GM18873 (cell line): ENCODE measurements at regions not wholly inside any gene's neighbourhood (a gene's known extent, or its start where the extent isn't known, plus 50 kb on each side); places are given as distances from the start of the nearest gene placed in this dataset.
"Not testable (repeated sequence)": the region's sequence is repeated elsewhere in the genome, so short reads cannot be mapped to it uniquely, and the experiment has no call there.

Source experiments
- ATAC-seq: cut with Tn5 transposase; IDR thresholded peaks from one replicate; pipeline ENCODE4 v1.9.1; 2021; ENCODE audit warnings: mild to moderate bottlenecking, moderate library complexity, moderate number of reproducible peaks; ENCODE audit not compliant: unreplicated experiment, low FRiP score

DNA sequence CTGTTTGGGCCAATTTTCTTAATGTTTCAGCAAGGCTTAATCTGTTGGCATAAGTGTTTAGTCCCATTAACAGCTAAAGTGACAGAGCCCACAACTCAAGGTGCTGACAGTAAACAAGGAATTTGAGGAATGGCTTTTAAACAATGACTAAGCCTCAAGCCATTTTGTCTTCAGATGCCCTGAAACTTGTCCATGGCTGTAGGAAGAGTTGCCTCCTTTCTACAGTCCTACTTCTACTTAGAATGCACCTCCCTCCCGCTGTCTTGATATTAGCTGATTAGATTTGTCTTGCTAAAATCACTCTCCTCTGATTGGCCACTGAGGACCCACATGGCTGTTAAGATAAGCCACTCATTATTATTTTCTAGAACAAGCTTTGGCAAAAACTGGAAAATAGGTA lies 188.4 kb upstream of the OTX2 start:
- ATAC-seq, result no peak

GRCh38 chr14:56996721-56997399 lies 186.6 kb upstream of the OTX2 start:
- no peak for ATAC-seq

DNA sequence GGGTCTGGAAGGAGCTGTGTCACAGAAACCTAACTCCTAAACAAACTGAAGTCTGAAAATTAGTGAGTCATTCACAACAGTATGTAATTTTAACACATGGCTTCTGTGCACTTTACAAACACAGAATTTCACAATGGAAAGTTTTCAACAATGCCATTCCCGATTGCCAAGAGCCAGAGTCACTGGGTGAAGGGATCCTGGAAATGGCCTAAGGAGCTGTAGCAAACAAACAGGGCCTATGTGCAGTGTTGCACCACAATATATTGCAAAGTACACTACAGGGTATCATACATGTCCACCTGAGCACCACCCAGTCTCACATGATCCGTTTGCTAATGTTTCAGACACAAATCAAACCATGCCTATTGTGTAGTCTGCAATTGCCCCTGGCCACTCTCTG lies 184.7 kb upstream of the OTX2 start:
- ATAC-seq, result no peak

- no peak for ATAC-seq
Measured at GRCh38 chr14:56992332-56992820, 182.1 kb upstream of the OTX2 start.

- not testable (repeated sequence) for ATAC-seq
Measured at GRCh38 chr14:56990991-56991627, 180.8 kb upstream of the OTX2 start.

DNA sequence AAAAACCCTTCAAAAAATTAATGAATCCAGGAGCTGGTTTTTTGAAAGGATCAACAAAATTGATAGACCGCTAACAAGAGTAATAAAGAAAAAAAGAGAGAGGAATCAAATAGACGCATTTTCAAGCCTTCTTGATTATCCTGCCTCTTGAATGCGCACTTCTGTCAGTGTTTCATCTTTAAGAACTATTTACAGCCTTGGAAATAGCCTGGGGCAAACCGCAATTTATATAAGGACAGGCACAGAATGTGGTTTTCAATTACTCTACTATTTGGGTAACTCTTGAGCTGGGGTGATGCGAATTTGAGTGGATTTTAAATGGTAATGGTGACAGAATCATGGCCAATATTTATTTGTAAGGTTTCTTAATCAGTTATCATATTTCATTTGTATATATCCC lies 179.1 kb upstream of the OTX2 start:
- ATAC-seq, result no peak

GRCh38 chr14:56979936-56980335 lies 169.7 kb upstream of the OTX2 start:
- ATAC-seq, result no peak

- ATAC-seq, result no peak
Measured at GRCh38 chr14:56976211-56976610, 165.9 kb upstream of the OTX2 start.

DNA sequence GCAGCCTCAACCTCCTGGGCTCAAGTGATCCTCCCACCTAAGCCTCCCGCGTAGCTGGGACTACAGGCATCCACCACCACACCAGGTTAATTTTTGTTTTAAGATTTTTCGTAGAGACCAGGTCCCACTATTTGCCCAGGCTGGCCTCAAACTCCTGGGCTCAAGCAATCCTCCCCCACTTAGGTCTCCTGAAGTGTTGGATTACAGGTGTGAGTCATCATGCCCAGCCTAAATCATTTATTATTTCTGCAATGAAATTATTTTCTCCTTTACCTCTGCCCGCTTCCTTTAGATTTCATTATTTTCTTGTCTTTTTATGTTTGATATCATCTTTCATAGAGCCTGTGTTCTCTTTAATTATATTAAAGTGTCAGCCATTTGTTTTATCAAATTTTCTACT lies 165.2 kb upstream of the OTX2 start:
- ATAC-seq, result no peak

GRCh38 chr14:56972948-56973347 lies 162.7 kb upstream of the OTX2 start:
- no peak for ATAC-seq

DNA sequence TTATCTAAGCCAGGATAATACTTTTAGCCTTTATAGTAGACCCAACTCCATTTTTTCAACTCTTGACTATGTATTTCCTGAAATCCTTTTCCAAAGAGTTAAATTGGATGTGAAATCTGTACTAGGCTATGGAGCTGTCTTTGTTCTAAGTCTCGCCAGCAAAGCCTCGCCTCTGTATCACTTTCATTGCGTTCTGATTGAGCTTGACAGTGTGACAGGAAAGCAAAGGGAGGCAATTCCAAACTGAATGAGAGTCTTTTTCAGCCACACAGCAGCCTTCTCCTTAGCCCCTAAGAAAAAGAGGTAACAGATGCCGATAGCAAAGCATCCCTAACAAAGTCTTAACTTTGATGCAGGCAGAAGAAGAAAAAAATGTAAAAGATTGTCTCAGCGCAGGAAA lies 154.6 kb upstream of the OTX2 start:
- no peak for ATAC-seq

GRCh38 chr14:56963381-56963780 lies 153.1 kb upstream of the OTX2 start:
- ATAC-seq, result no peak

DNA sequence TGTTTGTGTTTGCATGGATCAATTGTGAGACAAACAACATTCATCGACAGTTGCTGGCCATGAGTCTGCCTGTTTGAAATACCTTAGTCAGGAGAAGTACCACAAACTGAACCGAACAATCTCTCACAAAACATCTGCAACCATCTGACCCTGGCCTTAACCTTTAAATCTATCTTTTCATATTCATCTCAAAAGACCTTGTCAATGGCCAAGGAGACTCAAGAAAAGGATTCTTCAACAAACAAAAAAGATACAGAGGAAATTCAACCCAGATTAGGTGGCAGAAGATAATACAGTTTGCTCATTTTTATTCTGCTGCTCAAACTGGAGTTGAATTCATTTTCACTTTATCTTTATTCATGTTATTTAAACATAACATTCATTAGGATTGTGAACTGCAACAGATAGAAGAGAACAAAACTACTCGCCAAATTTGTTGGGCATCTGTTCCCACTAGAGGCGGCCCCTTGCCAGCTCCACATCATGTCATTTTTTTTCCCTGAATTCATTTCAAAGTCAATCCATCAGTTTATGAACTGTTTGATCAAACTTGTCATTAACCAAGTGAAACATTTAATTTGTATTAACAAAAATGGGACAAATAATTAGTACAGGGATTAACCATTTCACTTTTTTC lies 152.3 kb upstream of the OTX2 start:
- ATAC-seq, result no peak

DNA sequence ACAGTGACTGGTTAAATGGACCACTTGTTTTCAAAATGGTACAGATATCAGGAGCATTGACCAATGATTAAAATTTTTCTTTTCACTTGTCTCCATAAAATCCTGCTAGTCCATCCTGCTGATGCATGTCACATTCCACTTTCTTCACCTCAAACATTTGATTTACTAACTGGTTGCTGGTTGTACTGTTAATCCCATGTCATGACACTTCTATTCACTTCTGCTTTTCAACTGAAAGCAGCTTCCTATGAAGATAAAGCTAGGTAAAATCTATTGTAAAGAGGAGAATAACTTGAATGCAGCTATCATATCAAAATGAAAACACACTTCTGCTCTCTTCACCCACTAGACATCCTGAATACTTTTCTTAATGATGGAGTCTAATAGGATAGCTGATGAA lies 149.6 kb upstream of the OTX2 start:
- no peak for ATAC-seq

DNA sequence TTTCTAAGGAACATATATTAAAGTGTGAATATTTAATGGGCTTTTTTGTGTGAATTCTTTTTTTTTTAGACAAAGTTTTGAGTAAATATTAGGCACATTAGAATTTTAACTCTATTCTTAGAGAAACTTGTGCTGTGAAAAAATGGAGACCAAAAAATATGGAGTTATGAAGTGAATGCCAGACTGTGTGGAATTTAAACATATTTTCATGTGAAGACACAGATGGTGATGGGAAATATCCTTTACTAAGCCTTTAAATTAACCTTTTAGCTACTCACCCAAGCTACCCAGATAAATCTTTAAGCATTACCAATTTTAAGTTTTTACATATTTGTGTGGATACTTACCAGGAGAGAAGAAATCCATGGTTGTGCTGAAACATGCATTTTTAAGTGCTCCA lies 148.8 kb upstream of the OTX2 start:
- ATAC-seq, result no peak

- ATAC-seq, result no peak
Measured at GRCh38 chr14:56956182-56956581, 145.9 kb upstream of the OTX2 start.

DNA sequence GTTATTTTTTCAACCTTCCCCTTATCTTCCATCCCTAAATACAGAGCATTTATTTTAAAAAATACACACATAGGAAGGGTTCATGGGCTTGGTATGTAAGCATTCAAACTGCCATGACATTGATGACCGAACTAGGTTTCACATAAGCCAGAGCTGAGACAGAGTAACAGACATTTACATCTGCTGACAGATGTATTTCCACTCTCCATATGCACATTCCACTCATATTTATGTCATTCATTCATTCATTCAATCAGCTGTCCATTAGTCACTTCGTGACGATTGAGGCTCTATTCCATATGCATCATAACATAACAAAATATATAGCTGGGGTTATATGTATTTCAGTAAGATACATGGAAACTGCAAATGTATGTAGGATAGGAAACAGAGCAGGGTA lies 145.5 kb upstream of the OTX2 start:
- no peak for ATAC-seq

DNA sequence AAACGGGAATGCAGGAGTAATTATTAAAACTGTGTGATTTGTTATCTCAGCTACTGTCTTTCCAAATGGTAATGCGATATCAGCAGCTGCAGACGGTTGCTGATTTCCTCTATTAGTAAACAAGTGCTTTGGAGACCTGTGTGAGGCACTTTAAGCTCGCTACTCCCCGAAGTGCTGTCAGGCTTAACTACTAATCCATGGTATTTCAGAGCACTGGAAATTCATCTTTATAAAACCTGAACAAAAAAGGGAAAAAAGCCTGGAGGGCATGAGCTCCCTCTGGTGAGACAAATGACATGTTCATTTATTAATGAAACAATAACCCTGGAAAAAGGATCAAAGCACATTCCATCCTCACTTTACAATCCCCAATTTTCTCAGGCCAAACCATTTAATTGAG lies 143.6 kb upstream of the OTX2 start:
- ATAC-seq, result no peak

- ATAC-seq, result no peak
Measured at GRCh38 chr14:56952766-56953473, 142.6 kb upstream of the OTX2 start.

DNA sequence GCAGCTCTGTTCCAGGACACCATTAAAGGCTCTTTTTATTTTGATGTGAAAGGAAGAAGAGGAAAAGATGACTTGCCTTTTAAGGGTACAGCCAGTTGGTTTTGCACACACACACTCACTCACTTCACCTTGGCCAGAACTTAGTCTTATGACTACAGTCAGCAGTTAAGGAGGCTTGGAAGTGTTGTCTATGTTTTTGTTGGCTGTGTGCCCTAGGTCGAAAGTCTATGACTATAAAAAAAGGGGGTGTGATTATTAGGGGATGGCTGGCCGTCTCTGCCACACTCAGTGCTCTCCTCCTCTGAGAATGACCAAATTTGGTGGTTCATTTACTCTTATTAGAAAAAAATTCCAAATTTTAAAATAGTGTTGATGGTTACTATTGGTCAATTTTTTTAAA lies 139.5 kb upstream of the OTX2 start:
- ATAC-seq, result no peak

- ATAC-seq, result no peak
Measured at GRCh38 chr14:56945291-56945690, 135.0 kb upstream of the OTX2 start.
